Urothelium cell line (cell line): ENCODE measurements at regions not wholly inside any gene's neighbourhood (a gene's known extent, or its start where the extent isn't known, plus 50 kb on each side); places are given as distances from the start of the nearest gene placed in this dataset.

Source experiments
- DNase-seq: peaks from one replicate; pipeline ENCODE4 v3.0.0; 2011; ENCODE audit warnings: low spot score, mixed read lengths
- FAIRE-seq: peaks from 2 replicates; lab custom pipeline; 2011; peaks lifted over from hg19 to GRCh38; lab: Jason Lieb, UNC

GRCh38 chr17:69878661-69879060 lies 196.4 kb upstream of the KCNJ16 start:
- DNase-seq (no peak), FAIRE-seq (no peak)

- no peak for DNase-seq
- no peak for FAIRE-seq
Measured at GRCh38 chr17:69879576-69879975, 195.4 kb upstream of the KCNJ16 start.

GRCh38 chr17:69880591-69881112 lies 194.4 kb upstream of the KCNJ16 start:
- FAIRE-seq: no peak
- no peak for DNase-seq

GRCh38 chr17:69882281-69882680 lies 192.7 kb upstream of the KCNJ16 start:
- FAIRE-seq: no peak
- DNase-seq: no peak

GRCh38 chr17:69883120-69883519 lies 191.9 kb upstream of the KCNJ16 start:
- DNase-seq (no peak), FAIRE-seq (no peak)

GRCh38 chr17:69884356-69884755 lies 190.7 kb upstream of the KCNJ16 start:
- DNase-seq (no peak), FAIRE-seq (no peak)

GRCh38 chr17:69884846-69885245 lies 190.2 kb upstream of the KCNJ16 start:
- no peak for DNase-seq
- no peak for FAIRE-seq

GRCh38 chr17:69898601-69899000 lies 176.4 kb upstream of the KCNJ16 start:
- DNase-seq (no peak), FAIRE-seq (no peak)

GRCh38 chr17:69900101-69900500 lies 174.9 kb upstream of the KCNJ16 start:
- FAIRE-seq: no peak
- no peak for DNase-seq

- no peak for DNase-seq
- FAIRE-seq: no peak
Measured at GRCh38 chr17:69900829-69901228, 174.2 kb upstream of the KCNJ16 start.

GRCh38 chr17:69906306-69906705 lies 168.7 kb upstream of the KCNJ16 start:
- FAIRE-seq (no peak), DNase-seq (no peak)

- FAIRE-seq (no peak), DNase-seq (no peak)
Measured at GRCh38 chr17:69907132-69907847, 167.7 kb upstream of the KCNJ16 start.

- FAIRE-seq (no peak), DNase-seq (no peak)
Measured at GRCh38 chr17:69908626-69909368, 166.2 kb upstream of the KCNJ16 start.

- DNase-seq (no peak), FAIRE-seq (no peak)
Measured at GRCh38 chr17:69909389-69909788, 165.6 kb upstream of the KCNJ16 start.

- DNase-seq: no peak
- no peak for FAIRE-seq
Measured at GRCh38 chr17:69912805-69913204, 162.2 kb upstream of the KCNJ16 start.

- no peak for DNase-seq
- no peak for FAIRE-seq
Measured at GRCh38 chr17:69913216-69913615, 161.8 kb upstream of the KCNJ16 start.

- FAIRE-seq (peak; percentile 89), DNase-seq (no peak)
Measured at GRCh38 chr17:69913616-69914015, 161.4 kb upstream of the KCNJ16 start.

GRCh38 chr17:69914520-69914919 lies 160.5 kb upstream of the KCNJ16 start:
- FAIRE-seq (no peak), DNase-seq (no peak)

- FAIRE-seq (no peak), DNase-seq (no peak)
Measured at GRCh38 chr17:69916761-69917160, 158.3 kb upstream of the KCNJ16 start.

GRCh38 chr17:69918164-69918563 lies 156.9 kb upstream of the KCNJ16 start:
- DNase-seq (no peak), FAIRE-seq (no peak)

- no peak for DNase-seq
- FAIRE-seq: peak; percentile 63
Measured at GRCh38 chr17:69919789-69920188, 155.2 kb upstream of the KCNJ16 start.

GRCh38 chr17:69921046-69921445 lies 154.0 kb upstream of the KCNJ16 start:
- no peak for FAIRE-seq
- no peak for DNase-seq
